Smooth muscle cell (in vitro differentiated cells): ENCODE measurements at regions not wholly inside any gene's neighbourhood (a gene's known extent, or its start where the extent isn't known, plus 50 kb on each side); places are given as distances from the start of the nearest gene placed in this dataset.

Experiments
- DNase-seq: peaks from one replicate; lab custom pipeline; 2025; ENCODE audit not compliant: unreplicated experiment; lab: John Stamatoyannopoulos, UW
- H2AFZ ChIP-seq: fragments of 200-600 bp; sonication (generic); 2 replicates; pipeline ENCODE4 v1.6.0; 2016; ENCODE audit warnings: antibody characterized with exemption, low read depth, mild to moderate bottlenecking
- H3F3A ChIP-seq: fragments of 200-600 bp; sonication (generic); 2 replicates; pipeline ENCODE4 v1.6.0; 2017; ENCODE audit warnings: antibody characterized with exemption, low read depth
- H3K27ac ChIP-seq: fragments of 200-600 bp; sonication (generic); 2 replicates; pipeline ENCODE4 v1.5.1; 2016; ENCODE audit warnings: low read depth, mild to moderate bottlenecking
- H3K27me3 ChIP-seq: fragments of 200-600 bp; sonication (generic); 2 replicates; pipeline ENCODE4 v1.6.1; 2016; ENCODE audit warnings: low read depth, mild to moderate bottlenecking
- H3K36me3 ChIP-seq: fragments of 200-600 bp; sonication (generic); 2 replicates; pipeline ENCODE4 v1.5.1; 2016; ENCODE audit warnings: low read depth
- H3K4me1 ChIP-seq: fragments of 200-600 bp; sonication (generic); 2 replicates; pipeline ENCODE4 v1.5.1; 2016; ENCODE audit warnings: low read depth
- H3K4me2 ChIP-seq: fragments of 200-600 bp; sonication (generic); 2 replicates; pipeline ENCODE4 v1.6.0; 2016; ENCODE audit warnings: mild to moderate bottlenecking
- H3K4me3 ChIP-seq: fragments of 200-600 bp; sonication (generic); 2 replicates; pipeline ENCODE4 v1.5.1; 2016; ENCODE audit warnings: mild to moderate bottlenecking
- H3K79me2 ChIP-seq: fragments of 200-600 bp; sonication (generic); 2 replicates; pipeline ENCODE4 v1.6.0; 2016; ENCODE audit warnings: low read depth, mild to moderate bottlenecking
- H3K9ac ChIP-seq: fragments of 200-600 bp; sonication (generic); 2 replicates; pipeline ENCODE4 v1.6.0; 2016; ENCODE audit warnings: low read depth
- H3K9me3 ChIP-seq: fragments of 200-600 bp; sonication (generic); replicated peaks from 2 replicates; pipeline ENCODE4 v1.5.1; 2016; ENCODE audit warnings: low read depth
- H4K20me1 ChIP-seq: fragments of 200-600 bp; sonication (generic); 2 replicates; pipeline ENCODE4 v1.6.0; 2016; ENCODE audit warnings: low read depth
- CTCF ChIP-seq: fragments of 200-600 bp; sonication (generic); IDR thresholded peaks from 2 replicates; pipeline ENCODE4 v1.5.1; 2017; ENCODE audit warnings: borderline replicate concordance, mild to moderate bottlenecking, antibody characterized with exemption; ENCODE audit not compliant: insufficient read depth, poor library complexity, severe bottlenecking
- WGBS: methylation state at CpG from one replicate; pipeline ENCODE4 v1.1.7; 2016; ENCODE audit warnings: low lambda C conversion rate; 5-methylcytosine and 5-hydroxymethylcytosine counted together

GRCh38 chr11:80284946-80285785 is 844.3 kb upstream of the TENM4 start:
- WGBS, result 83% methylated on average over 3 of the region's 3 CpGs
- H3K9me3 ChIP-seq, result no peaks in the 10 kb centered on the region
- H3K4me3 ChIP-seq, result no peak overlapping the region
- no peaks in the 10 kb centered on the region for H3K79me2 ChIP-seq
- no peaks in the 10 kb centered on the region for H3K27me3 ChIP-seq
- H3K36me3 ChIP-seq, result no peaks in the 10 kb centered on the region
- no peak overlapping the region for H3K27ac ChIP-seq
- H3K4me2 ChIP-seq, result no peak overlapping the region
- no peaks in the 10 kb centered on the region for H4K20me1 ChIP-seq
- H2AFZ ChIP-seq, result no peak overlapping the region
- no peak for TF ChIP-seq CTCF
- H3K4me1 ChIP-seq, result no peaks in the 10 kb centered on the region
- no peaks in the 10 kb centered on the region for H3F3A ChIP-seq
- H3K9ac ChIP-seq, result no peak overlapping the region
- DNase-seq, result no peak

GRCh38 chr11:80282643-80283042 is 841.8 kb upstream of the TENM4 start:
- WGBS, result 66% methylated on average over 2 of the region's 2 CpGs

GRCh38 chr11:80281194-80281593 is 840.4 kb upstream of the TENM4 start:
- Histone ChIP-seq H3K27me3 (no peaks in the 10 kb centered on the region), H3K9ac (no peak overlapping the region), H3F3A (no peaks in the 10 kb centered on the region), H3K4me2 (no peak overlapping the region), H3K9me3 (no peaks in the 10 kb centered on the region), H3K79me2 (no peaks in the 10 kb centered on the region), H3K36me3 (no peaks in the 10 kb centered on the region), H3K4me1 (no peaks in the 10 kb centered on the region), H4K20me1 (no peaks in the 10 kb centered on the region), H2AFZ (no peak overlapping the region), H3K27ac (no peak overlapping the region), H3K4me3 (no peak overlapping the region)
- DNase-seq, result no peak
- TF ChIP-seq CTCF, result no peak
- WGBS, result 85% methylated on average over 1 of the region's 1 CpG

More at GRCh38 chr11:80282643-80283042, 841.8 kb upstream of the TENM4 start:
- no peaks in the 10 kb centered on the region for H3K9me3 ChIP-seq
- no peaks in the 10 kb centered on the region for H3K4me1 ChIP-seq
- no peaks in the 10 kb centered on the region for H3K79me2 ChIP-seq
- H3K27ac ChIP-seq, result no peak overlapping the region
- no peak for TF ChIP-seq CTCF
- no peaks in the 10 kb centered on the region for H3K36me3 ChIP-seq
- H3K27me3 ChIP-seq, result no peaks in the 10 kb centered on the region
- no peaks in the 10 kb centered on the region for H3F3A ChIP-seq
- no peak overlapping the region for H3K4me3 ChIP-seq
- no peak overlapping the region for H3K4me2 ChIP-seq
- no peaks in the 10 kb centered on the region for H4K20me1 ChIP-seq
- no peak overlapping the region for H3K9ac ChIP-seq
- no peak for DNase-seq
- no peak overlapping the region for H2AFZ ChIP-seq

GRCh38 chr11:80280737-80281136 is 839.9 kb upstream of the TENM4 start:
- no peak overlapping the region for H3K9ac ChIP-seq
- H3K79me2 ChIP-seq, result no peaks in the 10 kb centered on the region
- no peaks in the 10 kb centered on the region for H3K9me3 ChIP-seq
- H3K4me1 ChIP-seq, result no peaks in the 10 kb centered on the region
- H4K20me1 ChIP-seq, result no peaks in the 10 kb centered on the region
- H3F3A ChIP-seq, result no peaks in the 10 kb centered on the region
- H3K4me3 ChIP-seq, result no peak overlapping the region
- no peak for DNase-seq
- no peak for TF ChIP-seq CTCF
- 91% methylated on average over 3 of the region's 3 CpGs for WGBS
- H3K27me3 ChIP-seq, result no peaks in the 10 kb centered on the region
- no peak overlapping the region for H2AFZ ChIP-seq
- H3K27ac ChIP-seq, result no peak overlapping the region
- H3K36me3 ChIP-seq, result no peaks in the 10 kb centered on the region
- H3K4me2 ChIP-seq, result no peak overlapping the region
